ENCODE measurements at regions not wholly inside any gene's neighbourhood (a gene's known extent, or its start where the extent isn't known, plus 50 kb on each side); places are given as distances from the start of the nearest gene placed in this dataset.

GRCh38 chr5:66529182-66529581, 67.0 kb upstream of the MAST4 start:
- intact Hi-C loops (cut with DNase I; ENCODE audit: low total_unique reads): no loop called here
- H3K27me3 ChIP-seq: no peaks in the 10 kb centered on the region
- H3K27ac ChIP-seq: no peak overlapping the region
- H3K4me3 ChIP-seq: no peak overlapping the region
- no peaks in the 10 kb centered on the region for H3K4me1 ChIP-seq
- no peak for TF ChIP-seq POLR2A (IDR thresholded peaks at IDR 0.05)
- H3K9me3 ChIP-seq: no peaks in the 10 kb centered on the region
- WGBS, 5 donors: 30 to 52% (median 33%) methylated on average over 1 of the region's 1 CpG
- DNase-seq: no peak
- H3K36me3 ChIP-seq: no peaks in the 10 kb centered on the region

- H3K4me3 ChIP-seq: no peak overlapping the region
- DNase-seq: no peak
- H3K27ac ChIP-seq: no peak overlapping the region
- no peaks in the 10 kb centered on the region for H3K27me3 ChIP-seq
- no peak for TF ChIP-seq POLR2A (IDR thresholded peaks at IDR 0.05)
- no peak for TF ChIP-seq EP300 (IDR thresholded peaks at IDR 0.05)
- TF ChIP-seq POLR2AphosphoS5 (IDR thresholded peaks at IDR 0.05): no peak
- TF ChIP-seq CTCF (IDR thresholded peaks at IDR 0.05): no peak
- WGBS, 5 donors: 85 to 95% (median 91%) methylated on average over 2 of the region's 2 CpGs
- no peaks in the 10 kb centered on the region for H3K4me1 ChIP-seq
- intact Hi-C loops (cut with DNase I; ENCODE audit: low total_unique reads): no loop called here
- H3K36me3 ChIP-seq: no peaks in the 10 kb centered on the region
- H3K9me3 ChIP-seq: no peaks in the 10 kb centered on the region
Observed at GRCh38 chr5:66529704-66530103, 66.5 kb upstream of the MAST4 start.

- no peaks in the 10 kb centered on the region for H3K4me1 ChIP-seq
- intact Hi-C loops (cut with DNase I; ENCODE audit: low total_unique reads): no loop called here
- H3K27ac ChIP-seq: no peak overlapping the region
- no peak for DNase-seq
- no peaks in the 10 kb centered on the region for H3K9me3 ChIP-seq
- no peaks in the 10 kb centered on the region for H3K36me3 ChIP-seq
- no peak overlapping the region for H3K4me3 ChIP-seq
- H3K27me3 ChIP-seq: no peaks in the 10 kb centered on the region
- TF ChIP-seq POLR2AphosphoS5 (IDR thresholded peaks at IDR 0.05) (no peak), POLR2A (IDR thresholded peaks at IDR 0.05) (no peak), CTCF (IDR thresholded peaks at IDR 0.05) (no peak), EP300 (IDR thresholded peaks at IDR 0.05) (no peak)
Observed at GRCh38 chr5:66538126-66538525, 58.1 kb upstream of the MAST4 start.

- no peak for DNase-seq
- no peaks in the 10 kb centered on the region for H3K9me3 ChIP-seq
- 85 to 93% (median 90%) methylated on average over 3 of the region's 3 CpGs for WGBS, 5 donors
- H3K4me1 ChIP-seq: no peaks in the 10 kb centered on the region
- H3K4me3 ChIP-seq: no peak overlapping the region
- H3K27ac ChIP-seq: no peak overlapping the region
- intact Hi-C loops (cut with DNase I; ENCODE audit: low total_unique reads): no loop called here
- H3K36me3 ChIP-seq: no peaks in the 10 kb centered on the region
- H3K27me3 ChIP-seq: no peaks in the 10 kb centered on the region
- TF ChIP-seq EP300 (IDR thresholded peaks at IDR 0.05) (no peak), POLR2AphosphoS5 (IDR thresholded peaks at IDR 0.05) (no peak), POLR2A (IDR thresholded peaks at IDR 0.05) (no peak), CTCF (IDR thresholded peaks at IDR 0.05) (no peak)
Observed at GRCh38 chr5:66538531-66538930, 57.7 kb upstream of the MAST4 start.

GRCh38 chr5:66540078-66540477, 56.1 kb upstream of the MAST4 start:
- no peaks in the 10 kb centered on the region for H3K9me3 ChIP-seq
- TF ChIP-seq EP300 (IDR thresholded peaks at IDR 0.05) (no peak), CTCF (IDR thresholded peaks at IDR 0.05) (no peak), POLR2AphosphoS5 (IDR thresholded peaks at IDR 0.05) (no peak), POLR2A (IDR thresholded peaks at IDR 0.05) (no peak)
- H3K36me3 ChIP-seq: no peaks in the 10 kb centered on the region
- H3K27me3 ChIP-seq: no peaks in the 10 kb centered on the region
- no peak overlapping the region for H3K27ac ChIP-seq
- 46 to 63% (median 59%) methylated on average over 2 of the region's 2 CpGs for WGBS, 5 donors
- no peak for DNase-seq
- intact Hi-C loops (cut with DNase I; ENCODE audit: low total_unique reads): no loop called here
- no peaks in the 10 kb centered on the region for H3K4me1 ChIP-seq
- no peak overlapping the region for H3K4me3 ChIP-seq

Measured in stomach (tissue), 8 donors.